ENCODE measurements at regions not wholly inside any gene's neighbourhood (a gene's known extent, or its start where the extent isn't known, plus 50 kb on each side); places are given as distances from the start of the nearest gene placed in this dataset.

GRCh38 chr4:38235354-38235753, 275.2 kb downstream of the PTTG2 start:
- Histone ChIP-seq H3K36me3 (no peaks in the 10 kb centered on the region), H3K9me3 (no peaks in the 10 kb centered on the region), H3K27me3 (no peaks in the 10 kb centered on the region), H3K4me1 (peaks cover 0 to 7% (median 0%) of the 10 kb centered on the region in 4 donors), H3K4me3 (no peak overlapping the region), H3K27ac (no peak overlapping the region)
- TF ChIP-seq, protein P1, sequence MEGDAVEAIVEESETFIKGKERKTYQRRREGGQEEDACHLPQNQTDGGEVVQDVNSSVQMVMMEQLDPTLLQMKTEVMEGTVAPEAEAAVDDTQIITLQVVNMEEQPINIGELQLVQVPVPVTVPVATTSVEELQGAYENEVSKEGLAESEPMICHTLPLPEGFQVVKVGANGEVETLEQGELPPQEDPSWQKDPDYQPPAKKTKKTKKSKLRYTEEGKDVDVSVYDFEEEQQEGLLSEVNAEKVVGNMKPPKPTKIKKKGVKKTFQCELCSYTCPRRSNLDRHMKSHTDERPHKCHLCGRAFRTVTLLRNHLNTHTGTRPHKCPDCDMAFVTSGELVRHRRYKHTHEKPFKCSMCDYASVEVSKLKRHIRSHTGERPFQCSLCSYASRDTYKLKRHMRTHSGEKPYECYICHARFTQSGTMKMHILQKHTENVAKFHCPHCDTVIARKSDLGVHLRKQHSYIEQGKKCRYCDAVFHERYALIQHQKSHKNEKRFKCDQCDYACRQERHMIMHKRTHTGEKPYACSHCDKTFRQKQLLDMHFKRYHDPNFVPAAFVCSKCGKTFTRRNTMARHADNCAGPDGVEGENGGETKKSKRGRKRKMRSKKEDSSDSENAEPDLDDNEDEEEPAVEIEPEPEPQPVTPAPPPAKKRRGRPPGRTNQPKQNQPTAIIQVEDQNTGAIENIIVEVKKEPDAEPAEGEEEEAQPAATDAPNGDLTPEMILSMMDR (IDR thresholded peaks at IDR 0.05), result no peak
- TF ChIP-seq POLR2A (IDR thresholded peaks at IDR 0.05), result no peak
- DNase-seq, result no peak

DNA sequence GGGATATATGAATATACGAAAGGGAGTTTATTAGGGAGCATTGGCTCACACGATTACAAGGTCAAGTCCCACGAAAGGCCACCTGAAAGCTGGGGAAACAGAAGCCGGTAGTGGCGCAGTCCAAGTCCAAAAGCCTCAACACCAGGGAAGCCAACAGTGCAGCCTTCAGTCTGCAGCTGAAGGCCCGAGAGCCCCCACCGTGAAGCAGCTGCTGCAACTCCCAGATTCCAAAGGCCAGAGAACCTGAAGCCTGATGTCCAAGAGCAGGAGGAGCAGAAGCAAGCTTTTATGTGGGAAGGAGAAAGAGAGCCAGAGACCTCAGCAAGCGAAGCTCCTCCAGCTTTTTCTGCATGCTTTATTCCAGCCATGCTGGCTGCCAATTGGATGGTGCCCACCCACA, 275.8 kb downstream of the PTTG2 start:
- TF ChIP-seq POLR2A (IDR thresholded peaks at IDR 0.05), result no peak
- TF ChIP-seq, protein P1 (IDR thresholded peaks at IDR 0.05), result no peak
- no peak overlapping the region for H3K27ac ChIP-seq
- no peak for DNase-seq
- H3K9me3 ChIP-seq, result no peaks in the 10 kb centered on the region
- no peak overlapping the region for H3K4me3 ChIP-seq
- no peaks in the 10 kb centered on the region for H3K36me3 ChIP-seq
- H3K4me1 ChIP-seq, result peaks cover 0 to 3% (median 0%) of the 10 kb centered on the region in 4 donors
- H3K27me3 ChIP-seq, result no peaks in the 10 kb centered on the region

DNA sequence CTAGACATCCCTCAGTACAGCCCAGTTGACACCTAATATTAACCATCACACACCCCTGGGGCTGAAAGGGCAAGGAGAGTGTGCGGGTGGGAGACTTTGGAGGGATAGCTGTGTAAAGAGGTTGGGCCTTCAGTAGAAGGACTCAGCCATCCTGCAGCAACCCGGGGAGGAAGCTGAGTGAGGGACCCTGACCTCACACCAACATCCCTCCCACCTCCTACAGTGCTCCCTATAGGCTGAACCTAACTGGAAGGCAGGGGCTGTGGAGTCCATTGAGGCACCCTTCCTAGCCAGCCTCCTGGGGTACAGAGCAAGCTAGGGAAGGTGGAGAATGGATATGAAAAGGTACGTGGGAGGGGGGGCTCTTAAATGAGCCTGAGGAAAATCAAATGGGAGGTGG, 276.3 kb downstream of the PTTG2 start:
- H3K9me3 ChIP-seq, result no peaks in the 10 kb centered on the region
- H3K4me3 ChIP-seq, result no peak overlapping the region
- H3K36me3 ChIP-seq, result no peaks in the 10 kb centered on the region
- no peak overlapping the region for H3K27ac ChIP-seq
- TF ChIP-seq, protein P1 (IDR thresholded peaks at IDR 0.05), result no peak
- H3K27me3 ChIP-seq, result no peaks in the 10 kb centered on the region
- no peak for DNase-seq
- H3K4me1 ChIP-seq, result no peaks in the 10 kb centered on the region

GRCh38 chr4:38237139-38237538, 276.9 kb downstream of the PTTG2 start:
- no peak for DNase-seq
- Histone ChIP-seq H3K4me1 (no peaks in the 10 kb centered on the region), H3K9me3 (no peaks in the 10 kb centered on the region), H3K27ac (no peak overlapping the region), H3K36me3 (no peaks in the 10 kb centered on the region), H3K27me3 (no peaks in the 10 kb centered on the region), H3K4me3 (no peak overlapping the region)
- TF ChIP-seq POLR2A (IDR thresholded peaks at IDR 0.05), result no peak
- TF ChIP-seq, protein P1 (IDR thresholded peaks at IDR 0.05), result no peak

DNA sequence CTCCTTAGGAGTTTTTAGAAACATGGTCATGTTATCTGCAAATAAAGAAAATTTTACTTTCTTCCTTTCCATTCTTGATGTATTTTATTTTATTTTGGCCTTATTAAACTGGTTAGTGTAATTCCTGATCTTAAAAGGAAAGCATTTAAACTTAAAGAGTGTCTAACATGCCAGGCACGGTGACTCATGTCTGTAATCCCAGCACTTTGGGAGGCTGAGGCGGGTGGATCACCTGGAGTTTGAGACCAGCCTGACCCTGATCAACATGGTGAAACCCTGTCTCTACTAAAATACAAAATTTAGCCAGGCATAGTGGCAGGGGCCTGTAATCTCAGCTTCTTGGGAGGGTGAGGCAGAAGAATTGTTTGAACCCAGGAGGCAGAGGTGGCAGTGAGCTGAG, 281.3 kb downstream of the PTTG2 start:
- no peaks in the 10 kb centered on the region for H3K36me3 ChIP-seq
- DNase-seq, result no peak
- TF ChIP-seq, protein P1 (IDR thresholded peaks at IDR 0.05), result no peak
- TF ChIP-seq POLR2A (IDR thresholded peaks at IDR 0.05), result no peak

GRCh38 chr4:38242101-38242500, 281.9 kb downstream of the PTTG2 start:
- Histone ChIP-seq H3K9me3 (no peaks in the 10 kb centered on the region), H3K4me1 (no peaks in the 10 kb centered on the region), H3K27me3 (no peaks in the 10 kb centered on the region), H3K36me3 (no peaks in the 10 kb centered on the region), H3K27ac (no peak overlapping the region), H3K4me3 (no peak overlapping the region)
- TF ChIP-seq, protein P1 (IDR thresholded peaks at IDR 0.05), result no peak
- no peak for TF ChIP-seq POLR2A (IDR thresholded peaks at IDR 0.05)
- no peak for DNase-seq

More for the DNA sequence above, 281.3 kb downstream of the PTTG2 start:
- Histone ChIP-seq H3K4me3 (no peak overlapping the region), H3K27me3 (no peaks in the 10 kb centered on the region), H3K4me1 (no peaks in the 10 kb centered on the region), H3K27ac (no peak overlapping the region), H3K9me3 (no peaks in the 10 kb centered on the region)

Data from Peyer's patch (tissue), 4 donors.